Breast epithelium (tissue), 3 donors: ENCODE measurements at regions not wholly inside any gene's neighbourhood (a gene's known extent, or its start where the extent isn't known, plus 50 kb on each side); places are given as distances from the start of the nearest gene placed in this dataset.

ENCODE experiments used
- POLR2AphosphoS5 ChIP-seq, 3 donors: sonication (generic); formaldehyde crosslinking; IDR thresholded peaks; one replicate each; pipeline ENCODE4 v1.6.1; 2017; ENCODE audit warnings: antibody characterized with exemption in 3 of 3
- TF ChIP-seq, protein P1 (sequence below), 3 donors: fragments of 450-650 bp; IDR thresholded peaks; one replicate each; pipeline ENCODE4 v1.5.1; 2016 to 2017; ENCODE audit warnings: antibody characterized with exemption in 3 of 3, mild to moderate bottlenecking in 3 of 3, moderate library complexity in 3 of 3

DNA sequence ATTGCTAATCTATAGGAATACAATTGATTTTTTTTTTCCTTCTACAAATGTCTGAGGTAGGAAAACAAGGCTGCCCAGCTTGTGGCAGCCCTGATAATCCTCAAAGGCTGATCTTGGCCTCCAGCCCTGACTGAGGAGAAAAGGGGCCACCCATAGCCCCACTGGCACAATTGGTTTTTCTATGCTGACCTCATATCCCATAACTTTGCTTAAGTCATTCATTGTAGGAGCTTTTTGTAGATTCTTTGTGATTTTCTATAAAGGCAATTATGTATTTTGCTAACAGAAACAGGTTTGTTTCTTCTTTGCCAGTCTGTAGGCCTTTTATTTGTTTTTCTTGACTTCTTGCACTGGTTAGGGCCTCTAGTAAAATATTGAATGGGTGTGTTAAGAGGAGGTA, 80.2 kb upstream of the C15orf39 start:
- TF ChIP-seq POLR2AphosphoS5 (IDR thresholded peaks at IDR 0.05) = no peak
- TF ChIP-seq, protein P1, sequence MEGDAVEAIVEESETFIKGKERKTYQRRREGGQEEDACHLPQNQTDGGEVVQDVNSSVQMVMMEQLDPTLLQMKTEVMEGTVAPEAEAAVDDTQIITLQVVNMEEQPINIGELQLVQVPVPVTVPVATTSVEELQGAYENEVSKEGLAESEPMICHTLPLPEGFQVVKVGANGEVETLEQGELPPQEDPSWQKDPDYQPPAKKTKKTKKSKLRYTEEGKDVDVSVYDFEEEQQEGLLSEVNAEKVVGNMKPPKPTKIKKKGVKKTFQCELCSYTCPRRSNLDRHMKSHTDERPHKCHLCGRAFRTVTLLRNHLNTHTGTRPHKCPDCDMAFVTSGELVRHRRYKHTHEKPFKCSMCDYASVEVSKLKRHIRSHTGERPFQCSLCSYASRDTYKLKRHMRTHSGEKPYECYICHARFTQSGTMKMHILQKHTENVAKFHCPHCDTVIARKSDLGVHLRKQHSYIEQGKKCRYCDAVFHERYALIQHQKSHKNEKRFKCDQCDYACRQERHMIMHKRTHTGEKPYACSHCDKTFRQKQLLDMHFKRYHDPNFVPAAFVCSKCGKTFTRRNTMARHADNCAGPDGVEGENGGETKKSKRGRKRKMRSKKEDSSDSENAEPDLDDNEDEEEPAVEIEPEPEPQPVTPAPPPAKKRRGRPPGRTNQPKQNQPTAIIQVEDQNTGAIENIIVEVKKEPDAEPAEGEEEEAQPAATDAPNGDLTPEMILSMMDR (IDR thresholded peaks at IDR 0.05) = no peak
